ENCODE measurements at regions not wholly inside any gene's neighbourhood (a gene's known extent, or its start where the extent isn't known, plus 50 kb on each side); places are given as distances from the start of the nearest gene placed in this dataset.

DNA sequence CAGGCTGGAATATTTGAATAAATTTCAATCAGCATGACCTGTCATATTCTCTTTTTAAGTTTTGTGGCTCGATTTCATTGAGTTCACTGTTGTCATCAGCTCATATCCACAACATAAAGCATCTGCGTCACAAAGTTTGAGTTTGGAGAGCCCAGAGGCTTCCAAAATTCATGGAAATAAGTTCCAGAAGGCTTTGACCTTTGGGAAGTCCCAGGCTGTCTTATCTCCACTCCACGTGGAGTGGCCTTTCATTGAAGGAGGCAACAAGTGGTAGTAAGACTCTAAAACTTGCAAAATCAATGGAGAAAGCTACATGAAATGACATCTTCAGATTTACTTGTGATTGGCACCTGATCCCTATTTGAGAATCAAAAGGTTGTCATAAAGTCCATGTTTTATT lies 54.1 kb upstream of the UNC5C start:
- ChIA-PET POLR2A (no interaction called here), CTCF (no interaction called here)
- Histone ChIP-seq H3K27me3 (ENCODE audit: control insufficient read depth, insufficient read depth, low read length) (no peaks in the 10 kb centered on the region), H3K4me3 (ENCODE audit: low read depth, low read length) (no peak overlapping the region), H3K36me3 (ENCODE audit: control insufficient read depth, insufficient read depth, low read length) (no peaks in the 10 kb centered on the region)
- TF ChIP-seq, protein P1, sequence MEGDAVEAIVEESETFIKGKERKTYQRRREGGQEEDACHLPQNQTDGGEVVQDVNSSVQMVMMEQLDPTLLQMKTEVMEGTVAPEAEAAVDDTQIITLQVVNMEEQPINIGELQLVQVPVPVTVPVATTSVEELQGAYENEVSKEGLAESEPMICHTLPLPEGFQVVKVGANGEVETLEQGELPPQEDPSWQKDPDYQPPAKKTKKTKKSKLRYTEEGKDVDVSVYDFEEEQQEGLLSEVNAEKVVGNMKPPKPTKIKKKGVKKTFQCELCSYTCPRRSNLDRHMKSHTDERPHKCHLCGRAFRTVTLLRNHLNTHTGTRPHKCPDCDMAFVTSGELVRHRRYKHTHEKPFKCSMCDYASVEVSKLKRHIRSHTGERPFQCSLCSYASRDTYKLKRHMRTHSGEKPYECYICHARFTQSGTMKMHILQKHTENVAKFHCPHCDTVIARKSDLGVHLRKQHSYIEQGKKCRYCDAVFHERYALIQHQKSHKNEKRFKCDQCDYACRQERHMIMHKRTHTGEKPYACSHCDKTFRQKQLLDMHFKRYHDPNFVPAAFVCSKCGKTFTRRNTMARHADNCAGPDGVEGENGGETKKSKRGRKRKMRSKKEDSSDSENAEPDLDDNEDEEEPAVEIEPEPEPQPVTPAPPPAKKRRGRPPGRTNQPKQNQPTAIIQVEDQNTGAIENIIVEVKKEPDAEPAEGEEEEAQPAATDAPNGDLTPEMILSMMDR (IDR thresholded peaks at IDR 0.05; ENCODE audit: insufficient read depth, low read depth, low read length): no peak
- DNase-seq (ENCODE audit: low read depth): no peak

DNA sequence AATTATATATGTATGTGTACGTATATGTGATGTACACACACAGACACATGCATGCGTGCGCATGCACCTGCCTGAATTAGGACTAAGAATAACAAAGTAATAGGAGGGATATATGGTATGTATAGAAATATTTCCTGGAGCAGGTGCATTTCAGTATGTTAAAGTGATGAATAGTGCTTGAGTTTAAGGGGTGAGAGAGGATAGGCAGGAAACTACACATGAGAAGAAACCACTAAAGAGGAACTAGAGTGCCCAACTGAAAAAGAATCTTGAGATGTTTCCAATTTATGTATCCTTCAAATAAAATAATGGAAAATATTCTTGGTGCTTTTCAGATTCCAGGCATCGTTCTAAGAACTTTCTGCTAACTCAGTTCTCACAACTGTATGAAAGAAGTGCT lies 52.6 kb upstream of the UNC5C start:
- H3K27me3 ChIP-seq (ENCODE audit: control insufficient read depth, insufficient read depth, low read length): no peaks in the 10 kb centered on the region
- ChIA-PET CTCF (no interaction called here), POLR2A (no interaction called here)

DNA sequence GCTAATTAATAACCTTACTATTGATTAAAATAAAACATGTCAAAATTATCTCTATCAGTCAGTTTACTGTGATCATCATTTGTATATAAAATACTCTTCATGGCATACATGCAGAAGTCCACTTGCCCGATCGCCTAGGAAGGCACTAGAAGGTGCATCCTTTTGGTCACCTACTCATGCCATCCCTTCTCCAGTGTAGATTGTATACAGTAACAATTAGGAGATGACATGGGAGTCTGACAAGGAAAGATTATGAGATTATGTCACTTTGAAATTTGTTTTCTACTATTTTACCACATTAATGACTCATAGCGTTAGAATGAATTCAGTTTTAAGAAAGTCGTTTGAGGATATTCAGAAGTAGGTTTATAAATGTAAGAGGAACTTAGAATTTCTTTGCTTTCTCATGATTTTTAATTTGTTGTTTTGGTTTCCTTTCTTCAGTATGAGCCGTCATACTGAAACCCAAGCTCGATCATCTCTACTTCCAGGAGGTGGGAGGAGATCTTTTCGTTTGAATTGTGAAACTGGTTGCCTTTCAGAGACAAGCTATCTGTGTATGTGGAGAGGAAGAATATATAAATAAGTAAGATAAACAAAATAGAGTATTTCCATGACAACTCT lies 51.1 kb upstream of the UNC5C start:
- no peak overlapping the region for H3K4me3 ChIP-seq (ENCODE audit: low read depth, low read length)
- no peaks in the 10 kb centered on the region for H3K36me3 ChIP-seq (ENCODE audit: control insufficient read depth, insufficient read depth, low read length)
- ChIA-PET POLR2A (no interaction called here), CTCF (no interaction called here)
- no peaks in the 10 kb centered on the region for H3K27me3 ChIP-seq (ENCODE audit: control insufficient read depth, insufficient read depth, low read length)
- DNase-seq (ENCODE audit: low read depth): no peak
- TF ChIP-seq, protein P1 (IDR thresholded peaks at IDR 0.05; ENCODE audit: insufficient read depth, low read depth, low read length): no peak

More for the DNA sequence above, 52.6 kb upstream of the UNC5C start:
- Histone ChIP-seq H3K36me3 (ENCODE audit: control insufficient read depth, insufficient read depth, low read length) (no peaks in the 10 kb centered on the region), H3K4me3 (ENCODE audit: low read depth, low read length) (no peak overlapping the region)
- TF ChIP-seq, protein P1 (IDR thresholded peaks at IDR 0.05; ENCODE audit: insufficient read depth, low read depth, low read length): no peak
- DNase-seq (ENCODE audit: low read depth): no peak

Measured in BJ (cell line).